ENCODE measurements at regions not wholly inside any gene's neighbourhood (a gene's known extent, or its start where the extent isn't known, plus 50 kb on each side); places are given as distances from the start of the nearest gene placed in this dataset.

GRCh38 chr20:60752741-60753420, 499.2 kb upstream of the CDH4 start:
- TF ChIP-seq TAF1 (IDR thresholded peaks at IDR 0.05; ENCODE audit: borderline replicate concordance, insufficient read depth, low read length) (no peak), SIN3A (IDR thresholded peaks at IDR 0.05; ENCODE audit: borderline replicate concordance, insufficient read depth, low read length) (no peak), REST (IDR thresholded peaks at IDR 0.05; ENCODE audit: insufficient read depth in 1 of 2, low read depth in 2 of 2, low read length in 2 of 2) (no peak), FOXP2 (optimal IDR thresholded peaks at IDR 0.05; ENCODE audit: borderline replicate concordance, extremely low read depth, extremely low read length, insufficient read depth) (no peak), POLR2AphosphoS5 (IDR thresholded peaks at IDR 0.05; ENCODE audit: low read depth, low read length) (no peak)

- no peak for TF ChIP-seq REST (IDR thresholded peaks at IDR 0.05; ENCODE audit: insufficient read depth in 1 of 2, low read depth in 2 of 2, low read length in 2 of 2)
- no peak for TF ChIP-seq TAF1 (IDR thresholded peaks at IDR 0.05; ENCODE audit: borderline replicate concordance, insufficient read depth, low read length)
- TF ChIP-seq POLR2AphosphoS5 (IDR thresholded peaks at IDR 0.05; ENCODE audit: low read depth, low read length): no peak
- no peak for TF ChIP-seq SIN3A (IDR thresholded peaks at IDR 0.05; ENCODE audit: borderline replicate concordance, insufficient read depth, low read length)
- TF ChIP-seq FOXP2 (optimal IDR thresholded peaks at IDR 0.05; ENCODE audit: borderline replicate concordance, extremely low read depth, extremely low read length, insufficient read depth): no peak
Observed at GRCh38 chr20:60754856-60755255, 497.2 kb upstream of the CDH4 start.

GRCh38 chr20:60759651-60760050, 492.4 kb upstream of the CDH4 start:
- TF ChIP-seq POLR2AphosphoS5 (IDR thresholded peaks at IDR 0.05; ENCODE audit: low read depth, low read length) (no peak), SIN3A (IDR thresholded peaks at IDR 0.05; ENCODE audit: borderline replicate concordance, insufficient read depth, low read length) (no peak), TAF1 (IDR thresholded peaks at IDR 0.05; ENCODE audit: borderline replicate concordance, insufficient read depth, low read length) (no peak), FOXP2 (optimal IDR thresholded peaks at IDR 0.05; ENCODE audit: borderline replicate concordance, extremely low read depth, extremely low read length, insufficient read depth) (no peak)

GRCh38 chr20:60760256-60761000, 491.6 kb upstream of the CDH4 start:
- TF ChIP-seq SIN3A (IDR thresholded peaks at IDR 0.05; ENCODE audit: borderline replicate concordance, insufficient read depth, low read length): no peak
- TF ChIP-seq TAF1 (IDR thresholded peaks at IDR 0.05; ENCODE audit: borderline replicate concordance, insufficient read depth, low read length): no peak
- TF ChIP-seq POLR2AphosphoS5 (IDR thresholded peaks at IDR 0.05; ENCODE audit: low read depth, low read length): no peak
- no peak for TF ChIP-seq REST (IDR thresholded peaks at IDR 0.05; ENCODE audit: insufficient read depth in 1 of 2, low read depth in 2 of 2, low read length in 2 of 2)
- no peak for TF ChIP-seq FOXP2 (optimal IDR thresholded peaks at IDR 0.05; ENCODE audit: borderline replicate concordance, extremely low read depth, extremely low read length, insufficient read depth)

- TF ChIP-seq FOXP2 (optimal IDR thresholded peaks at IDR 0.05; ENCODE audit: borderline replicate concordance, extremely low read depth, extremely low read length, insufficient read depth) (no peak), TAF1 (IDR thresholded peaks at IDR 0.05; ENCODE audit: borderline replicate concordance, insufficient read depth, low read length) (no peak), POLR2AphosphoS5 (IDR thresholded peaks at IDR 0.05; ENCODE audit: low read depth, low read length) (no peak), REST (IDR thresholded peaks at IDR 0.05; ENCODE audit: insufficient read depth in 1 of 2, low read depth in 2 of 2, low read length in 2 of 2) (no peak), SIN3A (IDR thresholded peaks at IDR 0.05; ENCODE audit: borderline replicate concordance, insufficient read depth, low read length) (no peak)
Observed at GRCh38 chr20:60761056-60761455, 491.0 kb upstream of the CDH4 start.

All from PFSK-1 (cell line).